Gastrocnemius medialis (tissue), 4 donors: ENCODE measurements at regions not wholly inside any gene's neighbourhood (a gene's known extent, or its start where the extent isn't known, plus 50 kb on each side); places are given as distances from the start of the nearest gene placed in this dataset.

Experiments
- CTCF ChIP-seq, 5 experiments: fragments of 450-650 bp in 3 of 5; fragments of 200-600 bp in 2 of 5; sonication (generic) in 2 of 5; IDR thresholded peaks in 4 of 5; conservative IDR thresholded peaks in 1 of 5; 1 replicate in 4 of 5; 2 replicates in 1 of 5; pipeline ENCODE4 v1.5.1; 2016 to 2019; ENCODE audit warnings: antibody characterized with exemption in 5 of 5, mild to moderate bottlenecking in 3 of 5, moderate library complexity in 3 of 5
- POLR2A ChIP-seq, 2 donors: fragments of 450-650 bp; IDR thresholded peaks; one replicate each; pipeline ENCODE4 v1.6.1; 2017; ENCODE audit warnings: antibody characterized with exemption in 2 of 2, mild to moderate bottlenecking in 2 of 2, moderate library complexity in 2 of 2

- TF ChIP-seq CTCF (IDR thresholded peaks at IDR 0.05 in 4 of 5, conservative IDR thresholded peaks at IDR 0.05 in 1 of 5) (no peak), POLR2A (IDR thresholded peaks at IDR 0.05) (no peak)
These were observed 221.6 kb downstream of the BRINP2 start for GRCh38 chr1:177392336-177392735.
